ENCODE measurements at regions not wholly inside any gene's neighbourhood (a gene's known extent, or its start where the extent isn't known, plus 50 kb on each side); places are given as distances from the start of the nearest gene placed in this dataset.

- H3K4me1 ChIP-seq = no peaks in the 10 kb centered on the region
- no peaks in the 10 kb centered on the region for H3K9me3 ChIP-seq
- intact Hi-C loops (cut with DNase I) = no loop called here
- no peak for DNase-seq
- H3K9ac ChIP-seq (ENCODE audit: low read depth in 2 of 2, low read length in 2 of 2) = no peak overlapping the region
- no peaks in the 10 kb centered on the region for H3K27me3 ChIP-seq
- TF ChIP-seq CTCF (IDR thresholded peaks at IDR 0.05) = no peak
- no peaks in the 10 kb centered on the region for H3K36me3 ChIP-seq
- no peak overlapping the region for H3K27ac ChIP-seq
- H3K4me3 ChIP-seq = no peak overlapping the region
These were observed 463.3 kb upstream of the CCDC54 start for GRCh38 chr3:106913966-106914365.

- Histone ChIP-seq H3K9ac (ENCODE audit: low read depth in 2 of 2, low read length in 2 of 2) (no peak overlapping the region), H3K9me3 (no peaks in the 10 kb centered on the region), H3K27me3 (no peaks in the 10 kb centered on the region), H3K36me3 (no peaks in the 10 kb centered on the region), H3K4me3 (no peak overlapping the region), H3K27ac (no peak overlapping the region), H3K4me1 (no peaks in the 10 kb centered on the region)
- TF ChIP-seq CTCF (IDR thresholded peaks at IDR 0.05) = no peak
- no peak for DNase-seq
- intact Hi-C loops (cut with DNase I) = no loop called here
These were observed 456.6 kb upstream of the CCDC54 start for GRCh38 chr3:106920609-106921008.

- TF ChIP-seq CTCF (IDR thresholded peaks at IDR 0.05) = no peak
- Histone ChIP-seq H3K4me3 (no peak overlapping the region), H3K9ac (ENCODE audit: low read depth in 2 of 2, low read length in 2 of 2) (no peak overlapping the region), H3K9me3 (no peaks in the 10 kb centered on the region), H3K36me3 (no peaks in the 10 kb centered on the region), H3K27ac (no peak overlapping the region), H3K4me1 (no peaks in the 10 kb centered on the region), H3K27me3 (no peaks in the 10 kb centered on the region)
- intact Hi-C loops (cut with DNase I) = no loop called here
- no peak for DNase-seq
These were observed 448.2 kb upstream of the CCDC54 start for GRCh38 chr3:106929081-106929480.

- DNase-seq = no peak
- no peaks in the 10 kb centered on the region for H3K4me1 ChIP-seq
- no peak overlapping the region for H3K9ac ChIP-seq (ENCODE audit: low read depth in 2 of 2, low read length in 2 of 2)
- H3K27me3 ChIP-seq = no peaks in the 10 kb centered on the region
- intact Hi-C loops (cut with DNase I) = no loop called here
- H3K4me3 ChIP-seq = no peak overlapping the region
- no peaks in the 10 kb centered on the region for H3K36me3 ChIP-seq
- no peaks in the 10 kb centered on the region for H3K9me3 ChIP-seq
- no peak overlapping the region for H3K27ac ChIP-seq
- TF ChIP-seq CTCF (IDR thresholded peaks at IDR 0.05) = no peak
These were observed 447.2 kb upstream of the CCDC54 start for GRCh38 chr3:106930086-106930485.

- H3K9me3 ChIP-seq = no peaks in the 10 kb centered on the region
- no peaks in the 10 kb centered on the region for H3K27me3 ChIP-seq
- H3K36me3 ChIP-seq = no peaks in the 10 kb centered on the region
- DNase-seq = no peak
- no peak overlapping the region for H3K4me3 ChIP-seq
- no peak overlapping the region for H3K9ac ChIP-seq (ENCODE audit: low read depth in 2 of 2, low read length in 2 of 2)
- intact Hi-C loops (cut with DNase I) = no loop called here
- no peaks in the 10 kb centered on the region for H3K4me1 ChIP-seq
- no peak for TF ChIP-seq CTCF (IDR thresholded peaks at IDR 0.05)
- no peak overlapping the region for H3K27ac ChIP-seq
These were observed 445.3 kb upstream of the CCDC54 start for GRCh38 chr3:106931904-106932303.

- Histone ChIP-seq H3K4me3 (no peak overlapping the region), H3K9me3 (no peaks in the 10 kb centered on the region), H3K27ac (no peak overlapping the region), H3K27me3 (no peaks in the 10 kb centered on the region), H3K36me3 (no peaks in the 10 kb centered on the region), H3K9ac (ENCODE audit: low read depth in 2 of 2, low read length in 2 of 2) (no peak overlapping the region), H3K4me1 (no peaks in the 10 kb centered on the region)
- DNase-seq = no peak
- TF ChIP-seq CTCF (IDR thresholded peaks at IDR 0.05) = no peak
- intact Hi-C loops (cut with DNase I) = no loop called here
These were observed 440.9 kb upstream of the CCDC54 start for GRCh38 chr3:106936337-106936736.

All from colonic mucosa (tissue), 4 donors.